ENCODE measurements at regions not wholly inside any gene's neighbourhood (a gene's known extent, or its start where the extent isn't known, plus 50 kb on each side); places are given as distances from the start of the nearest gene placed in this dataset.

- no peak overlapping the region for H2BK120ac ChIP-seq (ENCODE audit: low read depth, low read length)
These were observed 161.8 kb upstream of the SPRED2 start for GRCh38 chr2:65594150-65594549.

More at GRCh38 chr2:65594150-65594549, 161.8 kb upstream of the SPRED2 start:
- H3K9me3 ChIP-seq (ENCODE audit: control insufficient read depth, insufficient read depth, low read length), result no peaks in the 10 kb centered on the region
- intact Hi-C loops (cut with micrococcal nuclease) (no loop called here), dilution Hi-C loops (cut with HindIII; ENCODE audit: low sequenced_read_pairs, unreplicated experiment) (no loop called here), in situ Hi-C loops (cut with MboI; ENCODE audit: low sequenced_read_pairs) (no loop called here)
- no TSS peak for BruUV-seq (replicated peaks)
- H3K23ac ChIP-seq (ENCODE audit: low read depth, low read length), result no peak overlapping the region
- no peaks in the 10 kb centered on the region for H3K36me3 ChIP-seq (ENCODE audit: control insufficient read depth, insufficient read depth, low read length)
- no peak overlapping the region for H3K4me2 ChIP-seq (ENCODE audit: low read depth, low read length)
- no peak for DNase-seq
- H4K8ac ChIP-seq (ENCODE audit: low read depth in 2 of 2, low read length in 2 of 2), result no peak overlapping the region
- no peak overlapping the region for H3K14ac ChIP-seq (replicated peaks; ENCODE audit: low read depth, low read length)
- H4K5ac ChIP-seq (ENCODE audit: low read depth, low read length), result no peak overlapping the region
- H3K9me1 ChIP-seq (ENCODE audit: insufficient read depth, low read length), result no peaks in the 10 kb centered on the region
- no peak overlapping the region for H3K4ac ChIP-seq (ENCODE audit: low read depth, low read length)
- H4K20me1 ChIP-seq (ENCODE audit: insufficient read depth, low read length), result no peaks in the 10 kb centered on the region
- peaks cover 7% of the 10 kb centered on the region for H3K27me3 ChIP-seq (ENCODE audit: control insufficient read depth, insufficient read depth, low read length)
- no peak overlapping the region for H3K56ac ChIP-seq (ENCODE audit: extremely low read depth, insufficient read depth, low read length)
- no peak overlapping the region for H2BK5ac ChIP-seq (ENCODE audit: low read depth, low read length, poor library complexity, severe bottlenecking)
- H3K27ac ChIP-seq (ENCODE audit: insufficient read depth, low read length), result no peak overlapping the region
- H2AFZ ChIP-seq (replicated peaks; ENCODE audit: low read length, poor library complexity), result no peak overlapping the region
- CTCF ChIA-PET, result interaction anchor here (0.6 kb wide), 1 partner anchor 537 kb away, joined by 3 read pairs; no protein-coding TSS in a partner anchor
- H3K4me3 ChIP-seq (ENCODE audit: insufficient read depth, low read depth, low read length), result no peak overlapping the region
- POLR2A ChIA-PET (ENCODE audit: unreplicated experiment), result no interaction called here
- no peak overlapping the region for H2BK15ac ChIP-seq (ENCODE audit: low read depth, low read length)
- H3K9ac ChIP-seq (ENCODE audit: low read depth, low read length), result no peak overlapping the region
- H3K79me1 ChIP-seq (ENCODE audit: low read depth in 1 of 2, low read length in 2 of 2), result no peaks in the 10 kb centered on the region
- no peak overlapping the region for H4K91ac ChIP-seq (ENCODE audit: insufficient read depth, low read depth, low read length)
- TF ChIP-seq MAFK (IDR thresholded peaks at IDR 0.05; ENCODE audit: low read depth, low read length) (peak; percentile 27; the same call in 1 of the 2 replicates), MAZ (IDR thresholded peaks at IDR 0.05; ENCODE audit: borderline replicate concordance, low read depth, low read length) (no peak), RCOR1 (IDR thresholded peaks at IDR 0.05; ENCODE audit: insufficient replicate concordance, low read length) (no peak)
- no peak overlapping the region for H2AK5ac ChIP-seq (ENCODE audit: low read depth, low read length)
- ATAC-seq (ENCODE audit: low read depth), result no peak
- H2AK9ac ChIP-seq (replicated peaks; ENCODE audit: low read depth, low read length, poor library complexity), result no peak overlapping the region
- H3K18ac ChIP-seq (ENCODE audit: low read depth, low read length), result no peak overlapping the region
- H2BK20ac ChIP-seq (ENCODE audit: low read depth, low read length), result no peak overlapping the region
- no peaks in the 10 kb centered on the region for H3K4me1 ChIP-seq (ENCODE audit: control insufficient read depth, insufficient read depth, low read length)

All from IMR-90 (cell line).